DOHH2 (cell line): ENCODE measurements at regions not wholly inside any gene's neighbourhood (a gene's known extent, or its start where the extent isn't known, plus 50 kb on each side); places are given as distances from the start of the nearest gene placed in this dataset.

ENCODE experiments used
- CTCF ChIP-seq: fragments of 200-600 bp; sonication (generic); IDR thresholded peaks from one replicate; pipeline ENCODE4 v1.5.1; 2014; ENCODE audit warnings: antibody characterized with exemption, mild to moderate bottlenecking, low read depth, low read length; ENCODE audit not compliant: poor library complexity, severe bottlenecking
- EZH2phosphoT487 ChIP-seq: fragments of 200-600 bp; sonication (generic); IDR thresholded peaks from 2 replicates; pipeline ENCODE4 v1.6.1; 2017; ENCODE audit warnings: borderline replicate concordance, mild to moderate bottlenecking, antibody characterized with exemption, low read length, moderate library complexity, mixed read lengths

GRCh38 chr10:112005044-112005443 is 178.5 kb downstream of the GPAM start:
- no peak for TF ChIP-seq CTCF
- TF ChIP-seq EZH2phosphoT487, result no peak
